Epithelial cell of esophagus (primary cell): ENCODE measurements at regions not wholly inside any gene's neighbourhood (a gene's known extent, or its start where the extent isn't known, plus 50 kb on each side); places are given as distances from the start of the nearest gene placed in this dataset.
"Not testable (repeated sequence)": the region's sequence is repeated elsewhere in the genome, so short reads cannot be mapped to it uniquely, and the experiment has no call there.

Experiments used
- DNase-seq: peaks from one replicate; pipeline ENCODE4 v3.0.0; 2010; ENCODE audit warnings: low read depth
- H3K4me3 ChIP-seq: 2 replicates; pipeline ENCODE4 v1.5.1; 2011; ENCODE audit warnings: mild to moderate bottlenecking, low read length, control low read depth
- TF ChIP-seq, protein P1 (sequence below): IDR thresholded peaks from 2 replicates; pipeline ENCODE4 v1.5.1; 2011; ENCODE audit warnings: low read depth, mild to moderate bottlenecking, low read length, control low read depth, inconsistent platforms; ENCODE audit not compliant: insufficient read depth; ENCODE audit errors: missing control alignments

DNA sequence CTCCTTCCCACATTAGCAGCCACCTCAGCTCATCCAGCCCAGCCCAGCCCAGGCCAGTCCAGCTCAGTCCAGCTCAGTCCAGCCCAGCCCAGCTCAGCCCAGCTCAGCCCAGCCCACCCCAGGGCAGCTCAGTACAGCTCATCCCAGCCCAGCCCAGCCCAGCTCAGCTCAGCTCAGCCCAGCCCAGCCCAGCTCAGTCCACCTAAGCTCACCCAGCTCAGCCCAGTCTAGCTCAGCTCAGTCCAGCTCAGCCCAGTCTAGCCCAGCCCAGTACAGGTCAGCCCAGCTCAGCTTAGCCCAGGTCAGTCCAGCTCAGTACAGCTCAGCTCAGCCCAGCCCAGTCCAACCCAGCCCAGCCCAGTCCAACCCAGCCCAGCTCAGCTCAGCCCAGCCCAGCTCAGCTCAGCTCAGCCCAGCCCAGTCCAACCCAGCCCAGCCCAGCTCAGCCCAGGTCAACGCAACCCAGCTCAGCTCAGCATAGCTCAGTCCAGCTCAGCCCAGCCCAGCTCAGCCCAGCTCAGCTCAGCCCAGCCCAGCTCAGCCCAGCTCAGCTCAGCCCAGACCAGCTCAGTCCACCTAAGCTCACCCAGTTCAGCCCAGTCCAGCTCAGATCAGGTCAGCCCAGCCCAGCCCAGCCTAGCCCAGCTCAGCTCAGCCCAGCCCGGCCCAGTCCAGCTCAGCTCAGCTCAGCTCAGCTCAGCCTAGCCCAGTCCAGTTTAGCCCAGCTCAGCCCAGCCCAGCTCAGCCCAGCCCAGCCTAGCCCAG is 63.0 kb downstream of the TMEM121 start:
- TF ChIP-seq, protein P1, sequence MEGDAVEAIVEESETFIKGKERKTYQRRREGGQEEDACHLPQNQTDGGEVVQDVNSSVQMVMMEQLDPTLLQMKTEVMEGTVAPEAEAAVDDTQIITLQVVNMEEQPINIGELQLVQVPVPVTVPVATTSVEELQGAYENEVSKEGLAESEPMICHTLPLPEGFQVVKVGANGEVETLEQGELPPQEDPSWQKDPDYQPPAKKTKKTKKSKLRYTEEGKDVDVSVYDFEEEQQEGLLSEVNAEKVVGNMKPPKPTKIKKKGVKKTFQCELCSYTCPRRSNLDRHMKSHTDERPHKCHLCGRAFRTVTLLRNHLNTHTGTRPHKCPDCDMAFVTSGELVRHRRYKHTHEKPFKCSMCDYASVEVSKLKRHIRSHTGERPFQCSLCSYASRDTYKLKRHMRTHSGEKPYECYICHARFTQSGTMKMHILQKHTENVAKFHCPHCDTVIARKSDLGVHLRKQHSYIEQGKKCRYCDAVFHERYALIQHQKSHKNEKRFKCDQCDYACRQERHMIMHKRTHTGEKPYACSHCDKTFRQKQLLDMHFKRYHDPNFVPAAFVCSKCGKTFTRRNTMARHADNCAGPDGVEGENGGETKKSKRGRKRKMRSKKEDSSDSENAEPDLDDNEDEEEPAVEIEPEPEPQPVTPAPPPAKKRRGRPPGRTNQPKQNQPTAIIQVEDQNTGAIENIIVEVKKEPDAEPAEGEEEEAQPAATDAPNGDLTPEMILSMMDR, result no peak
- H3K4me3 ChIP-seq, result no peak overlapping the region
- no peak for DNase-seq

DNA sequence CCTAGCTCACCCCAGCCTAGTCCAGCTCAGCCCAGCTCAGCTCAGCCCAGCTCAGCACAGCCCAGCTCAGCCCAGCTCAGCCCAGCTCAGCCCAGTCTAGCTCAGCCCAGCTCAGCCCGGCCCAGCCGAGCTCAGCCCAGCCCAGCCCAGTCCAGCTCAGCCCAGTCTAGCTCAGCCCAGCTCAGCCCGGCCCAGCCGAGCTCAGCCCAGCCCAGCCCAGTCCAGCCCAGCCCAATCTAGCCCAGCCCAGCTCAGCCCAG is 63.5 kb downstream of the TMEM121 start:
- not testable (repeated sequence) for DNase-seq, H3K4me3 ChIP-seq

DNA sequence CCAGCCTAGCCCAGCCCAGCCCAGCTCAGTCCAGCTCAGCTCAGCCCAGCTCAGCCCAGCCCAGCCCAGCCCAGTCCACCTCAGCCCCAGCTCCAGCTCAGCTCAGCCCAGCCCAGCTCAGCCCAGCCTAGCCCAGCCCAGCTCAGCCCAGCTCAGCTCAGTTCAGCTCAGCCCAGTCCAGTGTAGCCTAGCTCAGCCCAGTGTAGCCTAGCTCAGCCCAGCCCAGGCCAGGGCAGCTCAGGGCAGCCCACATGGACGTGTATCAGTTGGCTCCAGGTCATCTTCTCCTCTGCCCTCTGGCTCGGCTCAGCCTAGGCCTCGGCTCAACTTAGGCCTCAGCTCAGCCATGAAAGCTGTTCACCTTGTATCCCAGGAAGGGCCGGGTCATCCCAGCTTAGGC is 64.7 kb downstream of the TMEM121 start:
- TF ChIP-seq, protein P1, result no peak
- H3K4me3 ChIP-seq, result no peak overlapping the region
- DNase-seq, result no peak

DNA sequence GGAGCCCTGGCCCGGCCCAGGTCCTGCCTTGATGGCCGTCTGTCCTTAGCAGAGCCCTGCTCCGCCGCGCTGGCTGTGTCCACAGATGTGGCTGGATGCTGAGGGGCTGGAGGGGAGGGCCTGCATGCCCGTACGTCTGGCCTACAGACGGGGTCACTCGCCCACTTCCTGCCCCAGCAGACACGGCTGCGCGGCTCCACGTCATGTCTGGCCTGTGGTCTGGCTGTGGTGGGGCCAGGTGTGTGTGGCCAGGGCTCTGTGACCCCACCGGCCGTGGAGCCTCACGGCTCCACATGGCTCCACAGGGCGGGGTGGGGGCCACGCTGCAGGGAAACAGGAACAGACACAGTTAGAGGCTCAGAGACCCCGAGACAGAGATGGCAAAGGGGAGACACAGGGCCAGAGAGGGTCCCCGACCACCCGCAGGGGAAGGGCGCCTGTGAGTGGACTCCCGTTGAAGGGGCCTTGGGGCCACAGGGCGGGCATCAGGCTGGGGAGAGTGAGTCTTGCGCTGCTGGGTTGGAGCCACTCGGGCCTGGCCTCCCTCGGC is 65.5 kb downstream of the TMEM121 start:
- DNase-seq, H3K4me3 ChIP-seq: not testable (repeated sequence)

DNA sequence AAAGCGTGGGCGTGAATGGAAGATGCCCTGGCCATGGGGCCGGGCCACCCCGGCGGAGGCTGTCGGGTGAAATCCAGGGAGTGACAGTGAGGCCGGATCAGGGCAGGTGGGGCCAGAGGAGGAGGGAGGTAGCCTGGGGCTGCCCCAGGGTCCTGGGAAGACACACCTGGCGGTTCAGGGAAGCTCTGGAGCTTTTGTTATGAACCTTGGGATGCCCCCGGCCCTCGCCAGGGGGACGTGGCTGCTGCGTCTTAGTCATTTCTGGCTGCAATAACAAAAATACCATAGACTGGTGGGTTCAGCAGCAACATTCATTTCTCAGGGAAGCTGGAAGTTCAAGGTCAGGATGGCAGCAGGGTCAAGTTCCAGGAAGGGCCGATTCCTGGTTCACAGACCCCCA is 66.3 kb downstream of the TMEM121 start:
- not testable (repeated sequence) for H3K4me3 ChIP-seq, DNase-seq

DNA sequence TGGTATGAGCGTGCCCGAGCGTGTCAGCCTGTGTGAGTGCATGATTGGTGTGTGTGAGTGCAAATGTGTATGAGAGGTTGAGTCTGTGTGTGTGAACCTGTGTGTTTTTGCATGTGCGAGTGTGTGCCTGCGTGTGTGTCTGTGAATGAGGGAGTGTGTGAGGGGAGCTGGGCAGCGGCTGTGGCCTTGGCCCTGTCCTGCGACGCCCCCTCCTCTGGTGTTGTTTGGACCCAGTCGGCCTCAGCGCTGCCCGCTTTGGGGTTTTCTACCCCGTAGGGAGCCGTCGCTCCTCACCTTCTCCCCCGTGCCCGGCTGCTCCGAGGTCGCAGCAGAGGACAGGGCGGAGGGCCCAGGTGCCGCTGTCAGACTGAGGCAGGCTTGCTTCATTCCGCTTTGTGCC is 69.0 kb downstream of the TMEM121 start:
- DNase-seq, H3K4me3 ChIP-seq: not testable (repeated sequence)

DNA sequence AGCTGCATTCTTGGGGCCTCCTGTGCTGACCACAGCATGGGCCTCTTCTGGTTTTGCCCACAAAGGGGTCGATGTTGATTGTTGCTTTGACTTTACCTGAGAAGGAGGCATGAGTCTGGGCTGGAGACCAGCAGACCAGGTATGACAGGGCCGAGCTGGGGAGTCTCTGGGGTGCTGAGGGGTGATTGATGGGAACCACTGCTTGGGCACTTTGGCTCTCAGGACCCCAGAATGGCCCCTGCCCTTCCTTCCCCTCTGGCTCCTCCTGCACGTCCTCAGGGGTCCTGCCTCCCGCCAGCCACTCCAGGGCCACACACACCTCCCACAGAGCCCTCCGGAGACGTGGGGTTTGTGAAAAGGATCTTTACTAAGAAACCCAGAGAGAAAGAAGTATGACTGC is 70.0 kb downstream of the TMEM121 start:
- not testable (repeated sequence) for H3K4me3 ChIP-seq, DNase-seq

DNA sequence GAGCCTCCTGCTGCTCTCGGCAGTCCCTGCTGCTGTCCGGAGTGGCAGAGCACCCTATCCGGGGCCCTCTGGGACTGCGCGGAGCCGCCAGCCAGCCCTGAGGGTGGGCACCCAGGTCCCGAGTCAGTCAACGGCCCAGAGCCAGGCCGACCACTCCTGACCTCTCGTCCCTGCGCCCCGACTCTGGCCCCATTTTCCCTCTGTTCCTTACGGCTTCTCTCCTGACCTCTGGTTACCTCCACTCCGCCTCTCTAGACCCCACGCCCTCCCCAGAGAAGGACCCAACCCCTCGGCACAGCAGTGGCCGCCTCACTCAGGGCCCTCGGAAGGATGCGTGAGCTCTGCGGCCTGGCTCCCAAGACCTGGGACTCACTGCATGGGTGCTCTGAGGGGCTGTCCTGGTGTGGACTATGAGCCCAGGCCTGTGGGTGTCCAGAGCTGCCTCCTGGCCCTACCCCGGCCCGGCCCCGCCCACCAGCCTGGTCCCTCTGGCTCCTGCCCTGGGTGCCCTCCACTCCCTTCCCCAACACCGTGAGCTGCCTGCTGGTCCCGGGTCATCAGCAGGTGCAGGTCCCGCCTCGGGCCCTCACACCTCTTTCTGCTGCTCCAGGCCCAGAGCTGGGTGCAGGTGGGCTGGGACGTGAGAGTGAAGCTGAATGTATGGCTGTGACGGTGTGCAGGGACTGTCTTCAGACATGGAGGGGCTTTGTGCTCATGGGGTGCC is 71.8 kb downstream of the TMEM121 start:
- not testable (repeated sequence) for H3K4me3 ChIP-seq, DNase-seq

DNA sequence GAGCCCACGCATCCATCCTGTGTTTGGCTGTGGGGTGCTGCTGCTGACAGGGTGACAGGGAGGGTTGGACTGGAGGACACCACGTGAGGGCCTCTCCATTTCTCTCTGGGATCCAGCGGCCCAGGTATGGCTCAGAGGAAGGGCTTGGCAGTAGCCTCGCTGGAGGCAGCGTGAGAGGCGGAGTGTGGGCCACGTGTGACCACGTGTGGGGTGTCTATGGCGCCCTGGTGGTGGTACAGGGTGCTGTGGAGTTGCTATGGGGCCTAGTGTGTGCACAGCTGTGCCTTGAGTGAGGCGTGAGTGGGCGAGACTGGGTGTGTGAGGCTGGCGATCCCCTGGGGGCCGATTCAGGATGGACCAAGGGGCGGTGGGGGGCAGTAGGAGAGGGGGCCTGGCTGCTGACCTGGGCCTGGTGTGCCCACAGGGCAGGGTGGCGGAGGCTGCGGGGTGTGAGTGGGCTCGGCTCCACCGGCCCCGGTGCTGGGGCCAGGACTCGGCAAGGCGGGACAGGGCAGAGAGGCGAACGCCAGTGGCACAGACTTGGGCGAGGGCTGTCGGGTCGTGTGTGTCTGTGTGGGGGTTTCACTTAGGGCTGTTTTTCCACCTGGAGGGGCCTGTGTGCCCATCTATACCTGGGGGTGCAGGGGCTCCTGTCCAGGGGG is 72.7 kb downstream of the TMEM121 start:
- DNase-seq, H3K4me3 ChIP-seq: not testable (repeated sequence)

DNA sequence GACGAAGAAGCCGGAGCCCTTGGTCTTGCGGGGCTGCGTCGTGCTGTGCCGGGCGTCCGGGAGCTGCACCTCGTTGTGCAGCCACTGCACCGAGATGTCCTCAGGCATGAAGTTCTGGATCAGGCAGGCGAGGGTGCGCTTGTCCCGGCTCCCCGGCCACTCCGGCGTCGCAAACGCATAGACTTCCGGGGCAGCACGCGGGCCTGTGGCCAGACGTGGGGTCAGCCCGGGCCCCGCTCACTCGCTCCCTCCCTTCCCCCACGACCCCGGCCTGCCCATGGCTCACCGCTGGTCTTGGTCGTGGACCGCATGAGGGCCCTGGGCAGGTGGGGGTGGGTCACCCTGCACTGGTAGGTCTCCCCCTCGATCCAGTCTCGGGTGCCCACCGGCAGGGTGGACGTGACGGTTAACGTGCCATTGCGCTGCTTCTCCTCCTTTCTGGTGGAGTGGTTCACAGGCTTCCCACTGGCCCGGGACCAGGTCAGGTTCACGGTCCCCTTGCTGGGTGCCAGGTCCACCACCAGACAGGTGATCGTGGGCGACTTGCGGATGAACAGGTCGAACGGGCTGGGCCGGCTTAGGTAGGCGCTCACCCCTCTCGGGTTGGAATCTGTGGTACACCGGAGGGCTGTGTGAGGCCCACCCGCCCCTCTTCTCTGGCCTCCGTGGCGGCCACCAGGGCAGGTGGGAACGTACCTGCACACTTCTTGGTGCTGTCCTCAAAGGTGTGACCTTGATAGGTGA is 74.0 kb downstream of the TMEM121 start:
- not testable (repeated sequence) for DNase-seq, H3K4me3 ChIP-seq

DNA sequence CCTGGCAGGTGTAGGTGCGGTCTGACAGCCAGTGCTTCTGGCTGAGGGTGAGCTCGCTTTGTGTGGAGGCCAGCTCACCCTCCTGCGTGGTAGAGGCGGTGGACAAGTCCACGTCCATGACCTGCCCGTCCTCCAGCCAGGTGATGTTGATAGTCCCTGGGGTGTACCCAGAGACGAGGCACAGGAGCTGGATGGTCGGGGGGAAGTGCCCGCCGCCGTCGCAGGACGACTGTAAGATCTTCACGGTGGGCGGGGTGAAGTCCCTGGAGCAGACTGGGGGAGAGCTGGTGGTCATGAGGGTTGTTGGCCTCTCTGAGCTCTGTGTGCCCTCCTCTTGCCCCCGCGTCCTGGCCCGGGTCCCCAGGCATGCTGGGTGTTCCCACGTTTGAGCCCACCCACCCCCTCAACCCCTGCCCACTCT is 74.6 kb downstream of the TMEM121 start:
- H3K4me3 ChIP-seq, result no peak overlapping the region
- TF ChIP-seq, protein P1, result no peak
- DNase-seq, result no peak
